ENCODE measurements at regions not wholly inside any gene's neighbourhood (a gene's known extent, or its start where the extent isn't known, plus 50 kb on each side); places are given as distances from the start of the nearest gene placed in this dataset.

DNA sequence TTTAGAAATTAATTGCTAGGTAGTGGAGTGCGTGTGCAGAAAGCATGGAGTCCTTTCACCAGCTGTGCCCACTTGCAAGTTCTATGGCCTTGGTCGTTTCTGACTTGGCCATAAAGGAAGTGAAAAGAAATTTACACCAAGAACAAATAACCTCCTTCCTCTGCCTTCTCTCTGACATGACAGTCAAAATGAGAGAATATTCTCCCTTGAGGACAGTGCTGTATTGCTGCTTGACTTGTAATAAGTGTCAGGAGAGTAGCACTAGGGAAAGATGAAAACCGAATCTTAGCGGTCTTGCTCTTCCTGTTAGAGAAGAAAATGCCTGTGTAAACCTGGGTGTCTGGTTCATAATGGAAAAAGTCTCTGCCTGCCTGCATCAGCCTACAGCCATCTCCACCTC is 333.1 kb upstream of the RAG2 start:
- DNase-seq = no peak

DNA sequence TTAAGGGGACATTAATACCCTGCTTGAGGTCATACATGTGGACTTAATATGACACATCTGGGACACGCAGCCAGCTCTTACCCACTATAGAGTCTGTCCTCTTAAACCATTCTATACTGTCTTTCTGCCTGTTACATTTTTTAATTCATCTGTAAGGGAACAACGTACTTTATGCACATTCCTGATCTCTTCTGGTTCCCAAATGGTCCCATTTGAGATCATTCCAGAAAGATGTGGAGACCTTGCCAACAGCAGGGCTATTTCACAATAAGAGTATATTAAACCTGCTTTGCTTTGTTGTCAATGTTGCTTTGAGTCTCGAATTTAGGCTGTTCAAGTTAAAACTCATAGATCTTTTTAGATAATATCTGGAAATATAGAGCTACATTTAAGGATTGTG is 332.2 kb upstream of the RAG2 start:
- no peak for DNase-seq

DNA sequence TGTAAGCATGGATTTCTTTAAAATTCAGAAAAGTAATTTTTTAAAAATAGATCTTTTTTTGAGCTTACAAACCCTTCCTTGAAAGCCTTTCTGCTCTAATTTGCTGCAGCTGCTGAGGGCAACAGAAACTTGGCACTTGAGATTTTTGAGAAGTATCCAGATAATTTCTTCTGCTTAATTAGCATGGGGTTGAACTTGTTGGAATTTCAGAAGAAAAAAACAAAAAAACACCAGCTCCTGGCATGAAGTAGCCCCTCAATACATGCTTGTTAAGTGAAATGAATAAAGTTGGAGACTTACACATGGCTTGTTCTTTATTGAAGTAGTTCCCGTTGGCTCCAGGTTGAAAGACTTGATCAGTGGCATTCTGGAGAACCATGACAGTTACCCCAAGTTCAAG is 331.4 kb upstream of the RAG2 start:
- no peak for DNase-seq

DNA sequence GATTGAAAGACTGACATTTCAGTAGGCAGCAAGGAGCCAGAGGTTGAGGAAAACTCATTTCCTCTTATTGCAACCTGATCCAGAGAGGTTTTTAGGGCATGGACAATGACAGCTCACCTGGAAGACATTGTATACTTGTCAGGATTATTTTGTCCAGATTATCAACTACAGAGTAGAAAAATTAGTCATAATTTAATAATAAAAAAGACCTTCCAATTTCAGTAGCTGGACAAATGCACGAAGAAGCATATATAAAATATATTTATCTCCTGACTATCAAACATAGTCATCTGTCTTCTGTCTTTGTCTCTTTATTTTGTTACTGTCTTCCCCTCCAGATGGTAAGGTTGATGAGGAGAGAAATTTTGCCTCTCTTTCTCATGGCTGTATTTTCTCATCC is 330.6 kb upstream of the RAG2 start:
- DNase-seq = no peak

- DNase-seq = no peak
These were observed 301.8 kb upstream of the RAG2 start for GRCh38 chr11:36899800-36900199.

- no peak for DNase-seq
These were observed 292.8 kb upstream of the RAG2 start for GRCh38 chr11:36890841-36891240.

DNA sequence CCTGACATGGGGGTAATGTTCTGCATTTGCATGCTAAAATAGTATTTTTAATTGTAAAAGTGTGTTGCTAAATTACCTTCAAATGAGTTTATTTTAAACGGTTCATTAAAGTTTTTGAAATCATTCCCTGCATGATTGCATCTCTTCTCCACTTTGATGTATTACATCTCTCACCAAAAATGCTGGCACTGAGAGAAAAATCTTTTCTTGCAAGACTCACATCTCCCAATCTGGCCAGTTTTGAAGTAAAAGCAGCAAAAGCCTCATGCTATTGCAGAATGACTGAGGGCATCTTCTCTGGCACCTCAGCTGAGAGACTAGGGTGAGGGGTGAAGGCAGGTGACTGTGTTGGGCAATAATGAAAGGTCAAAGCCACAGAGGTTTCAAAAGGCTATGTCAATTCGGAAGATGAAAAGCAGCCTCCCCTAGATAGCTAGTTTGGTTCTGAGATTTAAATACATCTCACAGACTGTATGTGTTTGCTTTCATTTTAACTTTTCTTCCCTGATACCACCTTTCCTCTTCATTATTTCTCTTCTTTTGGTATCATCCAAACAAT is 292.2 kb upstream of the RAG2 start:
- DNase-seq = no peak

DNA sequence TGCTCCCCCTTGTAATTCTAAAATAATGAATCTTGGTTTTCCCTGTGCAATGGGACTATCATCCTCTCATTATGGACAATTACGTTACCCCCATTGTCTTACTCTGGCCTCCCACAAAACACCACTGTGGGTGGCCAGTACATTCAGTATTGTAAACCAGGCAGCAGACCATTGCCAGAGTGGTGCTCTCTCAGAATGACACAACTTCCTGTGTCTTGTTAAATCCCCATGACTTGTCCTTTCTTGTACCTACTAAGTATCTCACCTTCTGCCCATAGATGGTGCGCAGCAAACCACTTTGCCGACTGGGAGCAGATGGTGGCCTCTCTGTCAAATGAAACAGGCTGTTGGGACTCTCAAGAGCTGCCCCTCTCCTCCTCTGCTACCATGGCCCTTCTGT is 287.1 kb upstream of the RAG2 start:
- no peak for DNase-seq

- DNase-seq = no peak
These were observed 280.7 kb upstream of the RAG2 start for GRCh38 chr11:36878737-36879136.

DNA sequence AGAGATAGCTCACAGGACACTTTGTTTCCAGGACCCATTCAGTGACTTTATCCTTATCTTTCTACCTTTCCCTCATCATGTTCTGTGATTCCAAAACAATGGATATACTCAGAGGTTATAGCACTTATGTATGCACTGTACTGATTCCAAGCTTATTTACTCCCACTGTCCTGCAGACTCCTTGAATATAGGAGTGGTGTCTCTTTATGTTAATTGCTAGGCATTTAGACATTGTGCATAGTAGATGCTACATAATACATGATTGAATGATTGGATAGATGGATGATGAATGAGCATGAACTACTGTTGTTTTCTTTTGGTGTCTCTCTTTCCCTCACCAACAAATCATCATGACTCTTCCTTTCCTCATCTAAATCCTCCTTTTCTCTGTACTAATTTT is 279.1 kb upstream of the RAG2 start:
- DNase-seq = no peak

DNA sequence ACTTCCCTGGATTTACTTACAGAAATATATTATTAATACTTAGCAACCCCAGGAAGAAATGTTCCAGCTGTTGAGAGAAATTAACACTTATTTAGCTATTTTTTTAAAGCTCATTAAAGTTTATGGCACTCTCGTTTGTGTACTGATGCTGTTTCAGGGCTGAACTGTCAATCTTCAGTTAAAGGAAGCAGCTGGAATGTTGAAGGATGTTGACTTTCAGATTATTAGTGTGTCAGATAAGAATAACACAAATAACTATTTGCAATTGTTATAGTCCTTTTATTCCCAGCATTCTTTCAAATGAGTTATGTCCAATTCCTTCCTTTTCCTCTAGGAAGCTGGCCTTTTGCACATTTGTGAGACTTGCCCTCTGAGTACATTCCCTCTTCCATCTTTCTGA is 278.2 kb upstream of the RAG2 start:
- no peak for DNase-seq

GRCh38 chr11:36874291-36874690 is 276.3 kb upstream of the RAG2 start:
- no peak for DNase-seq

GRCh38 chr11:36870361-36870760 is 272.3 kb upstream of the RAG2 start:
- DNase-seq = no peak

GRCh38 chr11:36868380-36868779 is 270.3 kb upstream of the RAG2 start:
- DNase-seq = no peak

DNA sequence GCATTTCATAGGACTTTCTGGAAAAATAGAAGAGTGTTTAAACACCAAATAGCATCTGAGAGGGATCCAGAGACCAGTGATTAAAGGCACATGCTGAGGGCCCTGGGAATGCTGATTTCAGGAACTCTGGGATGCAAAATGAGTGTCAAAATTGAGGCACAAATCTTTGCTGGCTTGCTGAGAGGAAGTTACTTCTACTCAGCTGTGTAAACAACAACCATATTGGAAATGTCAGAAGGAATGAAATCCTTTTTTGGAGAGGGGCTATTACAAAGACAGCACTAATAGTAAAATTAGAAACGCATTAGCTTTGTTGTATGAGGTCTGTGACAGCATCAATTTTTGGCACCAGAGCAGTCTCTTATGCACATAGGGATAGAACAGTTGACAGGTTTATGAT is 267.8 kb upstream of the RAG2 start:
- no peak for DNase-seq

- no peak for DNase-seq
These were observed 256.8 kb upstream of the RAG2 start for GRCh38 chr11:36854875-36855274.

- no peak for DNase-seq
These were observed 250.6 kb upstream of the RAG2 start for GRCh38 chr11:36848660-36849059.

DNA sequence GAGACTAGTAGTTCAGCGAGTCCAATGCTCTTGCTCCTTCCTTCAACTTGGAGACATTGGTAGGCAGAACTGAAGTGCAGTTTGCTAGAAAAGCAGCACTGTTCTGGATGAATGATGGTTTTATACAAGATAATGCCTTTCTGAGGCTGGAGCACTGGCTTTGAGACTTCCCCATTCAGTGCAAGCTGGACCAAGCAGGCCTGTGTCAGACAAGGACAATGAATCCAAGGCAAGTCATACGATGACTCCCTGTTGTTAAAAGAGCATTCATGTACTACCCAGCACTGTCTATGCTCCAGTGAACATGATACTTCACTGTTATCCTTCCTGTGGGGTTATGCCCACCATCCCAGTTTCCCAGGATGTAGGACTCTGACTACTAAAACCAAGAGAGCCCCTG is 242.3 kb upstream of the RAG2 start:
- DNase-seq = no peak

DNA sequence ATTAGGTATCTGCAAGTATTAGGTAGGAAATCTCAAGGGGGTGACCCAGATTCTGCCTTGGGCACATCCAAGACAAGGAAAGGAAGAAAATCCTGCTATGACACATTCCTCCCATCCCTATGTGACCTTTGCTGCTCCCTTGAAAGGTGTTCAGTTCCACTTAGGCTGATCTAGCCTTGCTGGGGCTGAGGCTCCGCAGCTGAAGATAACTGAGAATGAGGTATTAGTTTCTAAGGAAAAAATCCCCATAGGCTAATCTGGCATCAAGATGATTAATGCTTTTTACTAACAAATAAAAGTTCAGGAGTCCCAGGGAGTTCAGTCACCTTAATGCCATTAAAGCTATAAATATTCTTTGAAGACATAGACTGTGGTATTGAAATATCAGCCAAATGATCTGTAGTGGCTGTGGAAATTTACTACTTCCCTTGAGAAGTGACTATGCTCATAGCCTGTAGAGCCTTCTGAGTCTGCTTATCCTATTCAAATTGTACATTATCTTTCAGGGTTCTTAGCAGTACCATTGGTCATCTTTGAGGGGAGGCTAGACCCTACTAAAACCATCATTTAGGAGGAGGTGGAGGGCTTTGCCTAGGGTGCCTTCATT is 239.9 kb upstream of the RAG2 start:
- no peak for DNase-seq

GRCh38 chr11:36825251-36825650 is 227.2 kb upstream of the RAG2 start:
- DNase-seq = no peak

DNA sequence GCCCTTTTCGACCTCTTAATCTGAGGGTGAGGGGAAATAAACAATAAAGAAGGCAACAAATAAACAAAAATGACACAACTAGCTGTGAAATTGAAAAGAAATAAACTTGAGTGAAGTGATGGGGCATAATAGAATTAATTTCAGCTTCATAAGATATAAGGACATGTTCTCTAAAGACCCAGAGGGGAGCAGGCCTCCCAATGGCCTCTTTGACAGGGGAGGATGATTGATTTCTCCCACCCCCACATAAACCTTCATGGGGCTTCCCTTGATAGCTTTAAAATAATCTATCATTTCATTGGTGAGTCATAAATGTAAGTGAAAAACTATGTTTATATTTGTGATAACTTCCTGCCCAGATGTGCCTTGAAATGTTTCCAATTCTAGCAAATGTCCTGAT is 226.3 kb upstream of the RAG2 start:
- no peak for DNase-seq

- peak; percentile 16 for DNase-seq
These were observed 224.8 kb upstream of the RAG2 start for GRCh38 chr11:36822829-36823228.

DNA sequence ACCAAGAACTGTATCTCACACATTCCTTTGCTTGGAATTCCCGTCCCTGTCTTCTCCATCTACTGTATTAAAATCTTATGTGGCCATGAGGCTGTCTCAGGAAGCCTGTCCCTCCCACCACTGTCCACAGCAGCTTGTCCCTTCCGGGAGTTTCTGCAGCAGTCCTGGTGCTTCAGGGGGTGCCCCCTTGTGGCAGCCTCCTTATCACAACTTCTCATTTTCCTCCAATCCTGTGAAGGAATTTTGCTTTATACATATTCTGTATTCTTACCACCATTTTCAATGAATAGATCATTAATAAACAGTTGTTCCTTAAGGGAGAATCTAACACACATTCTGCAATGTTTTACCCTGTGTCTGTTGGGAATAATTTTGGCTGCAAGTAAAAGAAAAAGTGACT is 220.4 kb upstream of the RAG2 start:
- DNase-seq = peak; percentile 1

GRCh38 chr11:36817336-36817965 is 219.4 kb upstream of the RAG2 start:
- peak; percentile 8 for DNase-seq

GRCh38 chr11:36809303-36809702 is 211.3 kb upstream of the RAG2 start:
- DNase-seq = no peak
